ENCODE measurements at regions not wholly inside any gene's neighbourhood (a gene's known extent, or its start where the extent isn't known, plus 50 kb on each side); places are given as distances from the start of the nearest gene placed in this dataset.

- TF ChIP-seq CTCF (IDR thresholded peaks at IDR 0.05): no peak
- no peak for TF ChIP-seq REST (IDR thresholded peaks at IDR 0.05; ENCODE audit: insufficient read depth in 1 of 2, low read depth in 2 of 2, low read length in 1 of 2)
- TF ChIP-seq SIN3A (IDR thresholded peaks at IDR 0.05; ENCODE audit: borderline replicate concordance, insufficient read depth, low read depth, low read length): no peak
- no peak for TF ChIP-seq POLR2AphosphoS5 (IDR thresholded peaks at IDR 0.05; ENCODE audit: low read depth, low read length)
- TF ChIP-seq TCF7L2 (IDR thresholded peaks at IDR 0.05; ENCODE audit: low read depth, low read length): no peak
Measured at GRCh38 chr2:185268651-185269050, 470.0 kb upstream of the FSIP2 start.

Data from Panc1 (cell line).